Chondrocyte (in vitro differentiated cells): ENCODE measurements at regions not wholly inside any gene's neighbourhood (a gene's known extent, or its start where the extent isn't known, plus 50 kb on each side); places are given as distances from the start of the nearest gene placed in this dataset.
A peak's percentile ranks its signal among the peaks of the same experiment; 100 is the strongest.

Experiments used
- DNase-seq: peaks from one replicate; pipeline ENCODE4 v3.0.0; 2021; ENCODE audit warnings: mixed read lengths, low spot score
- H3K27ac Mint-ChIP-seq: one replicate; pipeline ENCODE4 v1.8.0; 2021; ENCODE audit warnings: mild to moderate bottlenecking, moderate library complexity, mixed read lengths; ENCODE audit not compliant: unreplicated experiment
- H3K27me3 Mint-ChIP-seq: 2 replicates; pipeline ENCODE4 v1.8.0; 2021; ENCODE audit warnings: low read depth, mixed read lengths
- H3K36me3 Mint-ChIP-seq: 2 replicates; pipeline ENCODE4 v1.8.0; 2021; ENCODE audit warnings: low read depth, mixed read lengths
- H3K4me1 Mint-ChIP-seq: 2 replicates; pipeline ENCODE4 v1.8.0; 2021; ENCODE audit warnings: low read depth, mild to moderate bottlenecking, mixed read lengths
- H3K4me3 Mint-ChIP-seq: one replicate; pipeline ENCODE4 v1.8.0; 2021; ENCODE audit warnings: mild to moderate bottlenecking, moderate library complexity, mixed read lengths; ENCODE audit not compliant: unreplicated experiment
- H3K9me3 Mint-ChIP-seq: 2 replicates; pipeline ENCODE4 v1.8.0; 2021; ENCODE audit warnings: low read depth, mixed read lengths
- TF ChIP-seq, protein P1 (sequence below): fragments of 200-600 bp; sonication (generic); IDR thresholded peaks from 2 replicates; pipeline ENCODE4 v1.5.0; 2021; ENCODE audit warnings: antibody characterized with exemption, mild to moderate bottlenecking, moderate library complexity

DNA sequence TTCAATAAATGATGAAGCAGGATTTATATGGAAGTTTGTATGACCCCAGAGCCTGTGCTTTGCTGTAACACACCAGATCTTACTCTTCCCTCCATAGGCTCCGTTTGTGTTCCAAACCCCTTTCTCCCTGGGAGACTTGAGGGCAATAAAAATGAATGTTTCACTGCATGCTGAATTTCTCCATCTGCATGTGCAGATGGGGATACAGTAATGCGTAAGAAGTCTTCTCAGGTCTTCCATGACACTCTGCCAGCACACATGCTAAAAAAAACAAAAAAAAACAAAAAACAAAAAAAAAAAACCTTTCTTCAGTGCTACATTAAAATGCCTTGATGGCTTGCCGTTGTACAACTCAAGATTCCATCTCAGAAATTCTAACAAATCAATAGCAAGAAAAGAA is 170.2 kb upstream of the ANKFN1 start:
- peaks cover 1% of the 10 kb centered on the region for H3K27me3 Mint-ChIP-seq
- peaks cover 4% of the 10 kb centered on the region for H3K9me3 Mint-ChIP-seq
- DNase-seq, result no peak
- H3K4me1 Mint-ChIP-seq, result no peaks in the 10 kb centered on the region
- no peaks in the 10 kb centered on the region for H3K36me3 Mint-ChIP-seq
- TF ChIP-seq, protein P1, sequence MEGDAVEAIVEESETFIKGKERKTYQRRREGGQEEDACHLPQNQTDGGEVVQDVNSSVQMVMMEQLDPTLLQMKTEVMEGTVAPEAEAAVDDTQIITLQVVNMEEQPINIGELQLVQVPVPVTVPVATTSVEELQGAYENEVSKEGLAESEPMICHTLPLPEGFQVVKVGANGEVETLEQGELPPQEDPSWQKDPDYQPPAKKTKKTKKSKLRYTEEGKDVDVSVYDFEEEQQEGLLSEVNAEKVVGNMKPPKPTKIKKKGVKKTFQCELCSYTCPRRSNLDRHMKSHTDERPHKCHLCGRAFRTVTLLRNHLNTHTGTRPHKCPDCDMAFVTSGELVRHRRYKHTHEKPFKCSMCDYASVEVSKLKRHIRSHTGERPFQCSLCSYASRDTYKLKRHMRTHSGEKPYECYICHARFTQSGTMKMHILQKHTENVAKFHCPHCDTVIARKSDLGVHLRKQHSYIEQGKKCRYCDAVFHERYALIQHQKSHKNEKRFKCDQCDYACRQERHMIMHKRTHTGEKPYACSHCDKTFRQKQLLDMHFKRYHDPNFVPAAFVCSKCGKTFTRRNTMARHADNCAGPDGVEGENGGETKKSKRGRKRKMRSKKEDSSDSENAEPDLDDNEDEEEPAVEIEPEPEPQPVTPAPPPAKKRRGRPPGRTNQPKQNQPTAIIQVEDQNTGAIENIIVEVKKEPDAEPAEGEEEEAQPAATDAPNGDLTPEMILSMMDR, result no peak
- no peak overlapping the region for H3K4me3 Mint-ChIP-seq
- H3K27ac Mint-ChIP-seq, result no peak overlapping the region

DNA sequence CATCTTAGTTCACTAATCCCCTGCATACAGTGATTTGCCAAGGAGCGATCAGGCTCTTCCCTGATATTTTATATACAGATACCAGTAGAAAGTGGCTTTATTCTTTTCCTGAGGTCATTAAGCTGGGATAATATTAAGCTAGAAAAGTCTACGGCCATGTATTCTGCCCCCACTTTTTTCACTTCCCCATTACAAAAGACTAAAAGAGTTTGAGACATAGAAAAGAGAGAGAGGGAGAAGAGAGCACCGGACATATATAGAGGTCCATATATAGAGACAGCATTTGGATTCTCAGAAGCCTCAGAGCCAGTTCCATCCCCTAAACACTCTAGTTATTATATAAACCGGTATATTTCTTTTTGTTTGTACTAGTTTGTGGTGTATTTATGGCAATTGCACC is 166.5 kb upstream of the ANKFN1 start:
- TF ChIP-seq, protein P1, result no peak
- no peak overlapping the region for H3K27ac Mint-ChIP-seq
- DNase-seq, result no peak
- H3K27me3 Mint-ChIP-seq, result peaks cover 12% of the 10 kb centered on the region
- no peak overlapping the region for H3K4me3 Mint-ChIP-seq
- H3K36me3 Mint-ChIP-seq, result no peaks in the 10 kb centered on the region
- H3K9me3 Mint-ChIP-seq, result peaks cover 4% of the 10 kb centered on the region
- no peaks in the 10 kb centered on the region for H3K4me1 Mint-ChIP-seq

DNA sequence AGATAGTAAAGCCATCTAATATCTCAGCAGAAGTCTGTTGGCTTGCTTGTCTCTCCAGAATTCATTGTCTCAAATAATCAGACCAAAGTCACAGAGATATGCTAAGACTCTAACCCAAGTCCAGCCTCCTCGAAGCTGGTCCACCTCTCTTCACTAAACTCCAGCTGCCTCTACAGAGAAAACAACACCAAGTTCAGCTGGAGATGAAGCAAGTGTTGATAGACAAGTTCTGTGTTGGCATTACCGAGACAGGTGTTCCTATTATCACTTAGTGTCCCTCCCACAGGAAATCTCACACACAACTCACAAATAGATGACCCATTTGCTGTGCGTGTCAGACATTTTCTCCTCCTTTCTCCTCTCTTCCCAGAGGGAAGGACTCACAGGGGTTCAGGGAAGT is 164.4 kb upstream of the ANKFN1 start:
- no peak overlapping the region for H3K27ac Mint-ChIP-seq
- TF ChIP-seq, protein P1, result no peak
- H3K4me3 Mint-ChIP-seq, result no peak overlapping the region
- H3K9me3 Mint-ChIP-seq, result peaks cover 3% of the 10 kb centered on the region
- no peaks in the 10 kb centered on the region for H3K36me3 Mint-ChIP-seq
- H3K4me1 Mint-ChIP-seq, result no peaks in the 10 kb centered on the region
- no peak for DNase-seq
- H3K27me3 Mint-ChIP-seq, result peaks cover 12% of the 10 kb centered on the region

DNA sequence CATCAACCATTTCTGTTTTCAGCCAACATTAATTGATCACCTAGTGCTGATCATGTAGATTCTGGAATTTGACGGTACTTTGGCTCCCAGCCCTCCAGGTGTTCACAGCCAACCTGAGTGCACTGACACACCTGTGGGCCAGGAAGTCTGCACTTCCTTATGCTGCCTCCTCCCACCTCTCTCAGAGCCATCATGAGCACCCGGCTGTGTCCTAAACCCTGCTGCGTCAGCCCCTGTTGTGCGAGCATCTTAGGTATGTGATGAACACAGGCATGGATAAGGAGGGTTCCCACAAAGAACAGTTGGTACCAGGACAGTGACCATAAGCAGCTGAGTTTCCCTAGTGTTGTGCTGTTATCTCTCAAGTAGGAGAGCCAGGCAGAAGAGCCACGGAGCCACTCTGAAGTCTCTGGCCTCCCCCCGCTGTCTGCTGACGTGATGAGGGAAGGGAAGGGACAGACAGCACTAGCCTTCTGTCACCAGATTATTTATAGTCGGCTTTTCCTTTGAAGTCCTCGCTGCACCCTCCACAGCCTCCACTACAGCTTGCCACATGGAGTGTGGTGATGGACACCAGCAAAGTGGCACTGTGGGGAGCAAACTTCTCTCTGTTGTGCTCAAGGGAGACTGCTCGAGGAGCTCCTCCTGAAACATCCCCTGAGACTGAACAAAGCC is 162.8 kb upstream of the ANKFN1 start:
- no peak for DNase-seq
- TF ChIP-seq, protein P1, result no peak
- H3K4me3 Mint-ChIP-seq, result no peak overlapping the region
- H3K4me1 Mint-ChIP-seq, result no peaks in the 10 kb centered on the region
- no peak overlapping the region for H3K27ac Mint-ChIP-seq
- peaks cover 12% of the 10 kb centered on the region for H3K27me3 Mint-ChIP-seq
- H3K9me3 Mint-ChIP-seq, result peaks cover 3% of the 10 kb centered on the region
- H3K36me3 Mint-ChIP-seq, result no peaks in the 10 kb centered on the region

DNA sequence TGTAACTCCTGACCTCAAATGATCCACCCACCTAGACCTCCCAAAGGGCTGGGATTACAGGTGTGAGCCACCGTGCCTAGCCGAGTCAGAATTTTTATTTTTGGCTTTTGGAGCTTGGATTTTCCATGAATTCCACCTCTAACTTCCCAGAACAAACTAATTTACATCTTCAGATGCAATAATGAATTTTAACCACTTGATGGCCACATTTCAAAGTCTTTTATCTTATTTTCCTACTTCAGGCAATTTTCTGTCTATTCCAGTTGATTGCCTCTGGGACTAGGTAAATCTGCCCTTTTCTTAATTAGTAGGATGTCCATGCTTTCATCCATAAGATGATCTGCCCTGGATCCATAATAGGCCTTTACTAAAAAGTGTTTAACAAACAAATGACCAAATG is 156.4 kb upstream of the ANKFN1 start:
- Mint-ChIP-seq H3K27me3 (no peaks in the 10 kb centered on the region), H3K4me3 (no peak overlapping the region), H3K9me3 (peaks cover 11% of the 10 kb centered on the region), H3K27ac (no peak overlapping the region), H3K4me1 (no peaks in the 10 kb centered on the region), H3K36me3 (no peaks in the 10 kb centered on the region)
- TF ChIP-seq, protein P1, result peak; percentile 63
- DNase-seq, result no peak
